Fibroblast of lung (primary cell): ENCODE measurements at regions not wholly inside any gene's neighbourhood (a gene's known extent, or its start where the extent isn't known, plus 50 kb on each side); places are given as distances from the start of the nearest gene placed in this dataset.

ENCODE experiments used
- CTCF ChIP-seq, 2 donors: IDR thresholded peaks in 1 of 2; conservative IDR thresholded peaks in 1 of 2; 1 replicate in 1 of 2; 2 replicates in 1 of 2; pipeline ENCODE4 v1.5.1; 2011 to 2012; ENCODE audit warnings: low read length in 2 of 2, control low read depth in 1 of 2, inconsistent platforms in 1 of 2, low read depth in 1 of 2, mild to moderate bottlenecking in 1 of 2
- EZH2 ChIP-seq: IDR thresholded peaks from 2 replicates; pipeline ENCODE4 v1.5.1; 2012; ENCODE audit warnings: low read length, control low read depth, mild to moderate bottlenecking; ENCODE audit errors: missing control alignments

GRCh38 chr6:7053125-7053774, 54.5 kb upstream of the RREB1 start:
- TF ChIP-seq CTCF (conservative IDR thresholded peaks at IDR 0.05 in 1 of 2, IDR thresholded peaks at IDR 0.05 in 1 of 2; ENCODE audit: low read depth in 1 of 2, low read length in 2 of 2) (no peak), EZH2 (no peak)
